ENCODE measurements at regions not wholly inside any gene's neighbourhood (a gene's known extent, or its start where the extent isn't known, plus 50 kb on each side); places are given as distances from the start of the nearest gene placed in this dataset.
"Not testable (repeated sequence)": the region's sequence is repeated elsewhere in the genome, so short reads cannot be mapped to it uniquely, and the experiment has no call there.

GRCh38 chr10:93226619-93227018 is 152.9 kb downstream of the CYP26A1 start:
- Histone ChIP-seq H3K4me1 (no peaks in the 10 kb centered on the region), H3K27me3 (no peaks in the 10 kb centered on the region), H3K27ac (no peak overlapping the region), H3K4me3 (no peak overlapping the region), H3K9me3 (no peaks in the 10 kb centered on the region), H3K36me3 (ENCODE audit: low read depth, missing control alignments) (no peaks in the 10 kb centered on the region)
- 30 to 51% methylated on average over 2 of the region's 2 CpGs for WGBS, 2 donors
- TF ChIP-seq POLR2A (IDR thresholded peaks at IDR 0.05) = no peak
- no peak for TF ChIP-seq CTCF (IDR thresholded peaks at IDR 0.05)
- DNase-seq = no peak
- intact Hi-C loops (cut with DNase I; ENCODE audit: low total_unique reads) = no loop called here

DNA sequence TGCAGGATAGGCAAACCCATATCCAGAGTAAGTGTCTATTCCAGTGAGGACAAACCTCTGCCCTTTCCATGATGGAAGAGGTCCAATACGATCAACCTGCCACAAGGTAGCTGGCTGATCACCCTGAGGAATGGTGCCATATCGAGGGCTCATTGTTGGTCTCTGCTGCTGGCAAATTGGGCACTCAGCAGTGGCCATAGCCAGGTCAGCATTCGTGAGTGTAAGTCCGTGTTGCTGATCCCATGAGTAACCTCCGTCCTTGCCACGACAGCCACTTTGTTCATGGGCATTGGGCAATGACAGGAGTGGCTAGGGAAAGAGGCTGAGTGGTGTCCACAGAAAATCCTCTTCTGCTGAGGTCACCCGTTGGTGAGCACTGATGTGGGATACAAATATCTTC is 156.9 kb downstream of the CYP26A1 start:
- H3K4me1 ChIP-seq; H3K4me3 ChIP-seq; DNase-seq; intact Hi-C loops (cut with DNase I; ENCODE audit: low total_unique reads); H3K27ac ChIP-seq; H3K36me3 ChIP-seq (ENCODE audit: low read depth, missing control alignments); H3K9me3 ChIP-seq; H3K27me3 ChIP-seq: not testable (repeated sequence)
- WGBS, 2 donors = 91 to 93% methylated on average over 7 of the region's 7 CpGs

- DNase-seq; H3K4me3 ChIP-seq; H3K36me3 ChIP-seq (ENCODE audit: low read depth, missing control alignments); H3K4me1 ChIP-seq; H3K9me3 ChIP-seq; H3K27ac ChIP-seq; intact Hi-C loops (cut with DNase I; ENCODE audit: low total_unique reads); H3K27me3 ChIP-seq: not testable (repeated sequence)
- 86 to 98% methylated on average over 2 of the region's 2 CpGs for WGBS, 2 donors
These were observed 158.5 kb downstream of the CYP26A1 start for GRCh38 chr10:93232159-93232558.

GRCh38 chr10:93234940-93235339 is 161.2 kb downstream of the CYP26A1 start:
- DNase-seq; H3K9me3 ChIP-seq; H3K4me3 ChIP-seq; H3K27ac ChIP-seq; intact Hi-C loops (cut with DNase I; ENCODE audit: low total_unique reads); H3K27me3 ChIP-seq; H3K4me1 ChIP-seq; H3K36me3 ChIP-seq (ENCODE audit: low read depth, missing control alignments): not testable (repeated sequence)
- WGBS, 2 donors = 92 to 95% methylated on average over 4 of the region's 4 CpGs

GRCh38 chr10:93235686-93236085 is 162.0 kb downstream of the CYP26A1 start:
- no peaks in the 10 kb centered on the region for H3K9me3 ChIP-seq
- H3K4me3 ChIP-seq = no peak overlapping the region
- no peaks in the 10 kb centered on the region for H3K36me3 ChIP-seq (ENCODE audit: low read depth, missing control alignments)
- no peak overlapping the region for H3K27ac ChIP-seq
- 25 to 36% methylated on average over 3 of the region's 3 CpGs for WGBS, 2 donors
- no peaks in the 10 kb centered on the region for H3K4me1 ChIP-seq
- no peaks in the 10 kb centered on the region for H3K27me3 ChIP-seq
- TF ChIP-seq POLR2A (IDR thresholded peaks at IDR 0.05) = no peak
- intact Hi-C loops (cut with DNase I; ENCODE audit: low total_unique reads) = no loop called here
- no peak for DNase-seq

DNA sequence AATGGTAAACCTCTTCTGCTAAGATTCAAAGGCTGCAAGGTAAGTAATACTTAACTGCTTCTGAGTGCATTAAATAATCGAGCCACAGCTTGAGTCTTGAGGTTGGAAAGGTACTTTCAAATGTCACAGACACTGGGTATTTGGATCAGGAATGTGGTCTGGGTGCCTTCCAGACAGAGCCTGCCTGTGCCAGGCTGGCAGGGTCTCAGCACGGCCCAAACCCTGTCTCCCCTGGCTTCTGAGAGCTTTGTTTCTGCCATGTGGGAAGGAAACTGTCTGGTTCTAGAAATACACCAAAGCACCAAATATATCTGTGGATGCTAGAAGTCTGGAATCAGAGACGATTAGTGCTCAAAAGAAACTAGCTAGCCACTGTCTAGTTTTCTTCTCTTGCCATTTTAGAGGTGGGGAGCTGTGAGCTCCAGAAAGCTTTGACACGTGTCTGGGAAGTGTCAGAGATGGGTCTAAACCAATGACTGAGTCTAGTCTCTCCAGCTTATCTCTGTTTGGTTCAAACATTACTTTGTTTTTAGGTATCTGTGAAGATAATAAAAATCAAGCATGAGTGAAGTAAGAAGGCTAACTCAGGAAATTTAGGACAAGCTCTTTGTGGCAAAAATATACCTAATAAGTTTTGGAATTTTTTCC is 162.8 kb downstream of the CYP26A1 start:
- no peak for TF ChIP-seq POLR2A (IDR thresholded peaks at IDR 0.05)
- no peak for TF ChIP-seq CTCF (IDR thresholded peaks at IDR 0.05)
- 63 to 76% methylated on average over 4 of the region's 4 CpGs for WGBS, 2 donors
- Histone ChIP-seq H3K9me3 (no peaks in the 10 kb centered on the region), H3K27me3 (no peaks in the 10 kb centered on the region), H3K27ac (no peak overlapping the region), H3K4me1 (no peaks in the 10 kb centered on the region), H3K4me3 (no peak overlapping the region), H3K36me3 (ENCODE audit: low read depth, missing control alignments) (no peaks in the 10 kb centered on the region)
- intact Hi-C loops (cut with DNase I; ENCODE audit: low total_unique reads) = no loop called here
- DNase-seq = no peak

DNA sequence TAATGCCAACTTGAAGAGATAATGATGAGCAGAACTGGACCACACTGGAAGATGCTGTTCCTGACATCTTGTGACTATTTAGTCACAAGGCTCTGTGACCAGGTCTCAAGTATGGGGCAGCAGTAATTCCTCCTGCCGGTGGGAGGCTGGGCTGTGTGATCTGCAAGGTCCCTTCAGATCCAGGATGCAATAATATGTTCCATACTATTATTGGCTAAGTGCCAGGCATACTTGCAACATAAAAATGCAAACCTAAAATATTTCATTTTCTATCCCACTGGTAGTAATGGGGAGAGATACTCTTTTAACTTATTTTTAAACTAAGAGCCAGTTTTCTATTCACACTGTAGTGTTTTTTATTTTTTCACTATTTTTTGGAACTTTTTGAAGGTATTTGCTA is 171.5 kb downstream of the CYP26A1 start:
- DNase-seq = no peak
- Histone ChIP-seq H3K4me1 (no peaks in the 10 kb centered on the region), H3K27me3 (no peaks in the 10 kb centered on the region), H3K36me3 (ENCODE audit: low read depth, missing control alignments) (no peaks in the 10 kb centered on the region), H3K4me3 (no peak overlapping the region), H3K9me3 (no peaks in the 10 kb centered on the region), H3K27ac (no peak overlapping the region)
- intact Hi-C loops (cut with DNase I; ENCODE audit: low total_unique reads) = no loop called here
- 36 to 37% methylated on average over 1 of the region's 1 CpG for WGBS, 2 donors
- TF ChIP-seq POLR2A (IDR thresholded peaks at IDR 0.05) (no peak), CTCF (IDR thresholded peaks at IDR 0.05) (no peak)
